Fibroblast of the aortic adventitia (primary cell): ENCODE measurements at regions not wholly inside any gene's neighbourhood (a gene's known extent, or its start where the extent isn't known, plus 50 kb on each side); places are given as distances from the start of the nearest gene placed in this dataset.

Source experiments
- DNase-seq: peaks from one replicate; pipeline ENCODE4 v3.0.0-alpha.2; 2010; ENCODE audit warnings: low read depth
- H3K4me3 ChIP-seq: 2 replicates; pipeline ENCODE4 v1.5.1; 2011; ENCODE audit warnings: low read depth, mild to moderate bottlenecking, control low read depth, low read length, moderate library complexity
- TF ChIP-seq, protein P1 (sequence below): IDR thresholded peaks from 2 replicates; pipeline ENCODE4 v1.5.1; 2011; ENCODE audit warnings: mild to moderate bottlenecking, low read length, control low read depth, inconsistent platforms; ENCODE audit not compliant: insufficient read depth

GRCh38 chr18:75784390-75784789 is 356.9 kb upstream of the SMIM21 start:
- H3K4me3 ChIP-seq, result no peak overlapping the region
- no peak for DNase-seq
- TF ChIP-seq, protein P1, sequence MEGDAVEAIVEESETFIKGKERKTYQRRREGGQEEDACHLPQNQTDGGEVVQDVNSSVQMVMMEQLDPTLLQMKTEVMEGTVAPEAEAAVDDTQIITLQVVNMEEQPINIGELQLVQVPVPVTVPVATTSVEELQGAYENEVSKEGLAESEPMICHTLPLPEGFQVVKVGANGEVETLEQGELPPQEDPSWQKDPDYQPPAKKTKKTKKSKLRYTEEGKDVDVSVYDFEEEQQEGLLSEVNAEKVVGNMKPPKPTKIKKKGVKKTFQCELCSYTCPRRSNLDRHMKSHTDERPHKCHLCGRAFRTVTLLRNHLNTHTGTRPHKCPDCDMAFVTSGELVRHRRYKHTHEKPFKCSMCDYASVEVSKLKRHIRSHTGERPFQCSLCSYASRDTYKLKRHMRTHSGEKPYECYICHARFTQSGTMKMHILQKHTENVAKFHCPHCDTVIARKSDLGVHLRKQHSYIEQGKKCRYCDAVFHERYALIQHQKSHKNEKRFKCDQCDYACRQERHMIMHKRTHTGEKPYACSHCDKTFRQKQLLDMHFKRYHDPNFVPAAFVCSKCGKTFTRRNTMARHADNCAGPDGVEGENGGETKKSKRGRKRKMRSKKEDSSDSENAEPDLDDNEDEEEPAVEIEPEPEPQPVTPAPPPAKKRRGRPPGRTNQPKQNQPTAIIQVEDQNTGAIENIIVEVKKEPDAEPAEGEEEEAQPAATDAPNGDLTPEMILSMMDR, result no peak

- TF ChIP-seq, protein P1, result no peak
- no peak for DNase-seq
- no peak overlapping the region for H3K4me3 ChIP-seq
These were observed 356.2 kb upstream of the SMIM21 start for GRCh38 chr18:75783566-75784281.

DNA sequence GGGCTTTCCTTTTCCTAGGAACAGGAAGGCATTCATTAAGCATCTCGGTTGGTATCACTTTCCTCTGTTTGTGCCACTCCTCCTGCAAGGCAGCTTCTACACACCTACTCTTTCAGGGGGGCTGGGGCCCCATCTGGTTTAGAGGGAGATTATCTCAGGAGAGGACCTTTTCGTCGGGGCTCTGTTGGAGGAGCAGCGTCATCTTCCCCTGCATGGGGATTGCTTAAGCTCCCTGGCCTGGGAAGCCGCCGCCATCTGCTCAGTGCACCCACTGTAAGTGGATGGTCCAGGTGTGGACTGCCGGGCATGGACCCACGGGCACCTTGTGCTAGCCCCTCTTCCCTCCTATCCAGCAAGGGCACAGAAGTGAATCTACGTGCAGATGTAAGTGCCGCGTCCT is 355.3 kb upstream of the SMIM21 start:
- TF ChIP-seq, protein P1, result no peak
- DNase-seq, result no peak
- H3K4me3 ChIP-seq, result no peak overlapping the region

GRCh38 chr18:75782204-75782603 is 354.7 kb upstream of the SMIM21 start:
- TF ChIP-seq, protein P1, result no peak
- DNase-seq, result no peak
- no peak overlapping the region for H3K4me3 ChIP-seq

- TF ChIP-seq, protein P1, result no peak
- no peak for DNase-seq
- no peak overlapping the region for H3K4me3 ChIP-seq
These were observed 352.4 kb upstream of the SMIM21 start for GRCh38 chr18:75779910-75780309.

DNA sequence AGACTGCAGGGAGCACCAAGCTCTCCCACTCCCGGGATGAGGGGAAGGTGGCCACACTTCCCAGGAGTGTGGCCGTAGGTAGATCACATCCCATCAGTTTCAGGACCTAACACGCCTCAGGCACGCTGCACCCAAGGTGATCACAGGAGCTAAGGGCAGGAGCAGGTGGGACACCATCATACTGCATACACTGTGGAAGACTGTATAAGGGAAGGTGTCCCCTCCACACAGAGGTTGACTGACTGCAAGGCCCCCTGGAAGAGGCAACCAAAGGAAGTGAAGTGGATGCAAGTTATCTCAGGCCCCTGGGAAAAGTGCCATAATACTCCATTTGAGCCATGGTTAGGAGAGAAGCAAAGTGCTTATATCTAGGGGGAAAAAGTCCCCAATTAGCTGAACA is 351.9 kb upstream of the SMIM21 start:
- H3K4me3 ChIP-seq, result no peak overlapping the region
- DNase-seq, result no peak
- TF ChIP-seq, protein P1, result no peak

GRCh38 chr18:75777630-75778029 is 350.1 kb upstream of the SMIM21 start:
- no peak overlapping the region for H3K4me3 ChIP-seq
- no peak for DNase-seq
- TF ChIP-seq, protein P1, result no peak
